ENCODE measurements at regions not wholly inside any gene's neighbourhood (a gene's known extent, or its start where the extent isn't known, plus 50 kb on each side); places are given as distances from the start of the nearest gene placed in this dataset.

DNA sequence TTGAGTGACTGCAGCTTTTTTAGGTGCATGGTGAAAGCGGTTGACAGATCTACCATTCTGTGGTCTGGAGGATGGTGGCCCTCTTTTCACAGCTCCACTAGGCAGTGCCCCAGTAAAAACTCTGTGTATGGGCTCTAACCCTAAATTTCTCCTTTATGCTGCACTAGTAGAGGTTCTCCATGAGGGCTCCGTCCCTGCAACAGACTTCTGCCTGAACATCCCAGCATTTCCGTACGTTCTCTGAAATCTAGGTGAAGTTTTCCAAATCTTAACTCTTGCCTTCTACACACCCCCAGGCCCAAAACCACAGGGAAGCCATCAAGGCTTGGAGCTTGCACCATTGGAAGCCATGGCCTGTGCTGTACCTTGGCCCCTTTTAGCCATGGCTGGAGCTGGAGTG lies 1898.1 kb upstream of the NUDT12 start:
- no peak for TF ChIP-seq POLR2AphosphoS5 (IDR thresholded peaks at IDR 0.05)
- TF ChIP-seq, protein P1, sequence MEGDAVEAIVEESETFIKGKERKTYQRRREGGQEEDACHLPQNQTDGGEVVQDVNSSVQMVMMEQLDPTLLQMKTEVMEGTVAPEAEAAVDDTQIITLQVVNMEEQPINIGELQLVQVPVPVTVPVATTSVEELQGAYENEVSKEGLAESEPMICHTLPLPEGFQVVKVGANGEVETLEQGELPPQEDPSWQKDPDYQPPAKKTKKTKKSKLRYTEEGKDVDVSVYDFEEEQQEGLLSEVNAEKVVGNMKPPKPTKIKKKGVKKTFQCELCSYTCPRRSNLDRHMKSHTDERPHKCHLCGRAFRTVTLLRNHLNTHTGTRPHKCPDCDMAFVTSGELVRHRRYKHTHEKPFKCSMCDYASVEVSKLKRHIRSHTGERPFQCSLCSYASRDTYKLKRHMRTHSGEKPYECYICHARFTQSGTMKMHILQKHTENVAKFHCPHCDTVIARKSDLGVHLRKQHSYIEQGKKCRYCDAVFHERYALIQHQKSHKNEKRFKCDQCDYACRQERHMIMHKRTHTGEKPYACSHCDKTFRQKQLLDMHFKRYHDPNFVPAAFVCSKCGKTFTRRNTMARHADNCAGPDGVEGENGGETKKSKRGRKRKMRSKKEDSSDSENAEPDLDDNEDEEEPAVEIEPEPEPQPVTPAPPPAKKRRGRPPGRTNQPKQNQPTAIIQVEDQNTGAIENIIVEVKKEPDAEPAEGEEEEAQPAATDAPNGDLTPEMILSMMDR (IDR thresholded peaks at IDR 0.05) = no peak
- TF ChIP-seq POLR2A (IDR thresholded peaks at IDR 0.05) = no peak
- Histone ChIP-seq H3K36me3 (no peaks in the 10 kb centered on the region), H3K9me3 (no peaks in the 10 kb centered on the region), H3K4me3 (no peak overlapping the region), H3K27me3 (replicated peaks; ENCODE audit: insufficient read depth) (no peaks in the 10 kb centered on the region), H3K27ac (no peak overlapping the region), H3K4me1 (replicated peaks) (no peaks in the 10 kb centered on the region)
- intact Hi-C loops (cut with DNase I) = no loop called here
- no peak for DNase-seq (ENCODE audit: low spot score)
- WGBS = 98% methylated on average over 4 of the region's 4 CpGs

DNA sequence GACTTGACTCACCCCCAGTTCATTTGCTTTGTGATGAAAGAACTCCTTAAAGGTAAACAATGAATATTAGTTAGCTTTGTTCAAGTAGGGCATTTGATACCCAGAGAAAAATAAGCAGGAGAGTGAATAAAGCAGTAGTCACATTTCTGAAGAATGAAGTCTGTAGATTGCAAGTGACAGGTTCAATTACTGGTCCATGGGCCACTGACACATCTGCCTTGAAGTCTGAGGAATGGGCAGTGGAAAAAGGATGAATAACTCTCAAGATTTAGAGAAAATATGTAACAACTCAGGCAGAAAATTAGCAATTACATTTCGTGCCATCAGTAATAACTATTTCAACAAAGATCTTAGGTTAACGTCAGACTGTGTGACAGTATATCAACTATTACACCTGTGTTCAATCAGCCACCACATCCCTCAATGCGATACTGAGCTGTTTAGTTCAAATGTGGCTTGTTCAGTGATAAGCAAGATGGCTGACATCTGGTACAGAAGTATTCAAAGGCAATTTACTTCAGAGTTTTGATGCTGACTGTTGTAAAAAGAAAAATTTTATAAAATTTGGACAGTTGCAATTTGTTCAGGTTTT lies 1890.7 kb upstream of the NUDT12 start:
- Histone ChIP-seq H3K9me3 (no peaks in the 10 kb centered on the region), H3K27me3 (replicated peaks; ENCODE audit: insufficient read depth) (no peaks in the 10 kb centered on the region), H3K36me3 (no peaks in the 10 kb centered on the region), H3K4me3 (no peak overlapping the region), H3K4me1 (replicated peaks) (no peaks in the 10 kb centered on the region), H3K27ac (no peak overlapping the region)
- 79% methylated on average over 3 of the region's 3 CpGs for WGBS
- TF ChIP-seq, protein P1 (IDR thresholded peaks at IDR 0.05) = no peak
- TF ChIP-seq POLR2AphosphoS5 (IDR thresholded peaks at IDR 0.05) (no peak), POLR2A (IDR thresholded peaks at IDR 0.05) (no peak)
- no peak for DNase-seq (ENCODE audit: low spot score)
- intact Hi-C loops (cut with DNase I) = no loop called here

DNA sequence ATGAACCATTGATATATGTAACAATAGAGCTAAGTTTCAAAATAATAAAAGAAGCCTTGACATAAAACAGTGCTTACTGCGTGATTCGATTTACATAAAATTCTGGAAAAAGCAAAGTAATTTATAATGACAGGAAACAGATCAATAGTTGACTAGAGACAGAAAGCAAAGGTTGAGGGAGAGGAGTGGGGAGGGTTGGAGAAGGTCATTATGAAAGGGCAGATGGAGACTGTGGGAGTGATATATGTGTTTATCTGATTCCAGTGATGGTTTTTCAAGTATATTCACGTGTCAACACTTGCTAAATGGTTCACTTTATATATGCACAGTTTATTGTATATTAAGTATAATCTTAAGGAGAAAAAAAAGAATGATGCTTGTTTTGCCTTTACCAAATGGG lies 1885.7 kb upstream of the NUDT12 start:
- H3K36me3 ChIP-seq = no peaks in the 10 kb centered on the region
- no peaks in the 10 kb centered on the region for H3K9me3 ChIP-seq
- no peaks in the 10 kb centered on the region for H3K4me1 ChIP-seq (replicated peaks)
- 81% methylated on average over 3 of the region's 3 CpGs for WGBS
- DNase-seq (ENCODE audit: low spot score) = no peak
- intact Hi-C loops (cut with DNase I) = no loop called here
- H3K27ac ChIP-seq = no peak overlapping the region
- no peaks in the 10 kb centered on the region for H3K27me3 ChIP-seq (replicated peaks; ENCODE audit: insufficient read depth)
- no peak overlapping the region for H3K4me3 ChIP-seq
- TF ChIP-seq POLR2AphosphoS5 (IDR thresholded peaks at IDR 0.05) = no peak

DNA sequence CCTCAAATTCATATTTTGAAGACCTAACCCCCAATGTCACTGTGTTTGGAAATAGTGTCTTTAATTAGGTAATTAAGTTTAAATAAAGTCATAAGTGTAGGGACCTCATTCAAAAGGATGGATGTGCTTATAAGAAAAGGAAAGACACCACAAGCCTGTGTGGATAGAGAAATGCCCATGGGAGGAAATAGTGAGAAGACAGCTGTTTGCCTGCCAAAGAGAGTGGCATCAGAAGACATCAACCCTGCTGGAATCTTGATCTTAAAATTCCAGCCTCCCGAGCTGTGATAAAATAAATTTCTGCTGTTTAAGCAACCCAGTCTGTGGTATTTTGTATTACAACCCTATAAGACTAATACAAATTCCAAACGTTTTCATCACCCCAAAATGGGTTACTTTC lies 1867.9 kb upstream of the NUDT12 start:
- intact Hi-C loops (cut with DNase I) = no loop called here
- no peak for TF ChIP-seq POLR2AphosphoS5 (IDR thresholded peaks at IDR 0.05)
- no peak for TF ChIP-seq POLR2A (IDR thresholded peaks at IDR 0.05)
- TF ChIP-seq, protein P1 (IDR thresholded peaks at IDR 0.05) = no peak
- WGBS = 55% methylated on average over 2 of the region's 2 CpGs

DNA sequence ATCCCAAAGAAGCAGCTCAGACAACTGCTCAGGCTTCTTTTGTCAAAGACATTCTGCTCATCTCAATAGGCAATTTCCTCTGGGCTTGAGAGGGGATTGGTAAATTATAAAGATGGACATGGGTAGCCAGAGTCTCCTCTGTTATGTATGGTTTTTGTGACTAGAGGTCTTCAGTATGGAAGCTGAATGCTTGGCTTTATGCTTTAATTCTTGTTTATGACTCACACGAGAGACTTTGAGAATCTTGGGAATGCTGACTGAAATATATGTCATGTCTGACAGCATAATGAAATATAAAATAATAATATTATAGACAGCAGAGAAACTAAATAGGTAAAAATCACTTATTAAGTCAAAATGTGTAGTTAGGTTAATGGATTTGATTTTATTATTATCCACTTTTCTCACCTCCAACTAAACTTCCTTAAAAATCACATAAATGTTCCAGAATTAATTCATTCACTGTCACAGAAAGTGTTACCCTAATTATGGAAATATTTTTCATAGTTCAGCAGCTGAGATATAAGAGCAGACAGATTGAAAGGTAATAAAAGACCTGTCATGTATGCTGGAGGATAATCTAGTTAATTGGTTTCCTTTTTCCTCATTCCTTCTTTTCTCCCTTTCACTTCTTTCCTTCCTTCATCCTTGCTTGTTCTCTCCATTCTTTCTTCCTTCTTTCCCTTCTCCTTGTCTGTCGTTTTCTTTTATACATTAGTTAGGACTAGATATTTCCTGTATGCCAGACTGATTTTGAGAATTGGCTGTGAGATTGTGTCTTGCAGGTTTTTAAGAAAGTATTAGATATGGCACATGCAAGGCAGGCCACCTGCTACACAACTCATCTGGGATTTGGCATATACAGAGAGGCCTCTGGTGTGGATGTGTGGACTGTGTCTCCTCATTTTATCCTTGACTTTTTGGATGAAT lies 1866.1 kb upstream of the NUDT12 start:
- Histone ChIP-seq H3K9me3 (no peaks in the 10 kb centered on the region), H3K4me3 (no peak overlapping the region), H3K36me3 (no peaks in the 10 kb centered on the region), H3K27ac (no peak overlapping the region), H3K27me3 (replicated peaks; ENCODE audit: insufficient read depth) (no peaks in the 10 kb centered on the region), H3K4me1 (replicated peaks) (no peaks in the 10 kb centered on the region)
- WGBS = 69% methylated on average over 2 of the region's 2 CpGs
- TF ChIP-seq POLR2A (IDR thresholded peaks at IDR 0.05) (no peak), POLR2AphosphoS5 (IDR thresholded peaks at IDR 0.05) (no peak)
- TF ChIP-seq, protein P1 (IDR thresholded peaks at IDR 0.05) = no peak
- intact Hi-C loops (cut with DNase I) = no loop called here
- no peak for DNase-seq (ENCODE audit: low spot score)

More for the DNA sequence above, 1867.9 kb upstream of the NUDT12 start:
- no peak overlapping the region for H3K27ac ChIP-seq
- no peaks in the 10 kb centered on the region for H3K4me1 ChIP-seq (replicated peaks)
- no peaks in the 10 kb centered on the region for H3K27me3 ChIP-seq (replicated peaks; ENCODE audit: insufficient read depth)
- no peaks in the 10 kb centered on the region for H3K36me3 ChIP-seq
- DNase-seq (ENCODE audit: low spot score) = no peak
- H3K9me3 ChIP-seq = no peaks in the 10 kb centered on the region
- no peak overlapping the region for H3K4me3 ChIP-seq
